HFF-Myc (cell line): ENCODE measurements at regions not wholly inside any gene's neighbourhood (a gene's known extent, or its start where the extent isn't known, plus 50 kb on each side); places are given as distances from the start of the nearest gene placed in this dataset.
"Not testable (repeated sequence)": the region's sequence is repeated elsewhere in the genome, so short reads cannot be mapped to it uniquely, and the experiment has no call there.

Source experiments
- DNase-seq: peaks from one replicate; pipeline ENCODE4 v3.0.0-alpha.2; 2011; ENCODE audit warnings: low read depth; ENCODE audit errors: extremely low read depth
- H3K4me3 ChIP-seq: replicated peaks from 2 replicates; pipeline ENCODE4 v1.5.1; 2011; ENCODE audit warnings: low read depth, mild to moderate bottlenecking, control low read depth, low read length
- TF ChIP-seq, protein P1 (sequence below): IDR thresholded peaks from 2 replicates; pipeline ENCODE4 v1.5.1; 2012; ENCODE audit warnings: mild to moderate bottlenecking, low read depth, low read length, control low read depth; ENCODE audit errors: missing control alignments

- no peak overlapping the region for H3K4me3 ChIP-seq
- TF ChIP-seq, protein P1, sequence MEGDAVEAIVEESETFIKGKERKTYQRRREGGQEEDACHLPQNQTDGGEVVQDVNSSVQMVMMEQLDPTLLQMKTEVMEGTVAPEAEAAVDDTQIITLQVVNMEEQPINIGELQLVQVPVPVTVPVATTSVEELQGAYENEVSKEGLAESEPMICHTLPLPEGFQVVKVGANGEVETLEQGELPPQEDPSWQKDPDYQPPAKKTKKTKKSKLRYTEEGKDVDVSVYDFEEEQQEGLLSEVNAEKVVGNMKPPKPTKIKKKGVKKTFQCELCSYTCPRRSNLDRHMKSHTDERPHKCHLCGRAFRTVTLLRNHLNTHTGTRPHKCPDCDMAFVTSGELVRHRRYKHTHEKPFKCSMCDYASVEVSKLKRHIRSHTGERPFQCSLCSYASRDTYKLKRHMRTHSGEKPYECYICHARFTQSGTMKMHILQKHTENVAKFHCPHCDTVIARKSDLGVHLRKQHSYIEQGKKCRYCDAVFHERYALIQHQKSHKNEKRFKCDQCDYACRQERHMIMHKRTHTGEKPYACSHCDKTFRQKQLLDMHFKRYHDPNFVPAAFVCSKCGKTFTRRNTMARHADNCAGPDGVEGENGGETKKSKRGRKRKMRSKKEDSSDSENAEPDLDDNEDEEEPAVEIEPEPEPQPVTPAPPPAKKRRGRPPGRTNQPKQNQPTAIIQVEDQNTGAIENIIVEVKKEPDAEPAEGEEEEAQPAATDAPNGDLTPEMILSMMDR: no peak
- DNase-seq: no peak
Measured at GRCh38 chr9:104313396-104314110, 190.5 kb upstream of the OR13F1 start.

DNA sequence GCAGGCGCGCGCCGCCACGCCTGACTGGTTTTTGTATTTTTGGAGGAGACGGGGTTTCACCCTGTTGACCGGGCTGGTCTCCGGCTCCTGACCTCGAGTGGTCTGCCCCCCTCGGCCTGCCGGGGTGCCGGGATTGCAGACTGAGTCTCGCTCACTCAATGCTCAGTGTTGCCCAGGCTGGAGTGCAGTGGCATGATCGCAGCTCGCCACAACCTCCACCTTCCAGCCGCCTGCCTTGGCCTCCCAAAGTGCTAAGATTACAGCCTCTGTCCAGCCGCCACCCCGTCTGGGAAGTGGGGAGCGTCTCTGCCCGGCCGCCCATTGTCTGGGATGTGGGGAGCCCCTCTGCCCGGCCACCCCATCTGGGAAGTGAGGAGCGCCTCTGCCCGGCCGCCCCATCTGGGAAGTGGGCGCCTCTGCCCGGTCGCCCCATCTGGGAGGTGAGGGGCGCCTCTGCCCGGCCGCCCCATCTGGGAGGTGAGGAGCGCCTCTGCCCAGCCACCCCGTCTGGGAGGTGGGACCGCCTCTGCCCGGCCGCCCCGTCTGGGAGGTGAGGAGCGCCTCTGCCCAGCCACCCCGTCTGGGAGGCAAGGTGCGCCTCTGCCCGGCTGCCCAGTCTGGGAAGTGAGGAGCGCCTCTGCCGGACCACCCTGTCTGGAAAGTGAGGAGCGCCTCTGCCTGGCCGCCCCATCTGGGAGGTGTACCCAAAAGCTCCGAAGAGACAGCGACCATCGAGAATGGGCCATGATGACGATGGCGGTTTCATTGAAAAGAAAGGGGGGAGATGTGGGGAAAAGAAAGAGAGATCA, 187.7 kb upstream of the OR13F1 start:
- DNase-seq, H3K4me3 ChIP-seq: not testable (repeated sequence)

DNA sequence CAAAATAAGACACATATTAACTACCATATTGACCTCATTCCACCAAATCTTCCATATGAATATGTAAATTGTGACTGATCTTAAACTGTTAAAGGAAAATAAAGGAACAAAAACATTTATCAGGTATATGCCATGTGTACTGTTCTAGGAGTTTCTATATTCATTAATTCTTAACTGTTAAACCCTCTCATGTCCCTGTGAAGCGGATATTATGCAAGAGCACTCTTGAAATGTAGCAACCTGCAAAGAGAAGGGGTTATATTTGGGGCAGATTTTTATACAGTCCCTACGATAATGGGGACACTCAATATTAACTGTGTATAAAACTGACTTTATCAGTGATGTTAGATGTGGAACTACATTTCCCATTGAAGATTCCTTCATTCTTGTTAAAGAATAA, 184.9 kb upstream of the OR13F1 start:
- H3K4me3 ChIP-seq: no peak overlapping the region
- TF ChIP-seq, protein P1: no peak
- DNase-seq: no peak

- TF ChIP-seq, protein P1: no peak
- DNase-seq: no peak
- no peak overlapping the region for H3K4me3 ChIP-seq
Measured at GRCh38 chr9:104319685-104320084, 184.4 kb upstream of the OR13F1 start.

GRCh38 chr9:104322596-104322995, 181.5 kb upstream of the OR13F1 start:
- no peak overlapping the region for H3K4me3 ChIP-seq
- TF ChIP-seq, protein P1: no peak
- DNase-seq: no peak

DNA sequence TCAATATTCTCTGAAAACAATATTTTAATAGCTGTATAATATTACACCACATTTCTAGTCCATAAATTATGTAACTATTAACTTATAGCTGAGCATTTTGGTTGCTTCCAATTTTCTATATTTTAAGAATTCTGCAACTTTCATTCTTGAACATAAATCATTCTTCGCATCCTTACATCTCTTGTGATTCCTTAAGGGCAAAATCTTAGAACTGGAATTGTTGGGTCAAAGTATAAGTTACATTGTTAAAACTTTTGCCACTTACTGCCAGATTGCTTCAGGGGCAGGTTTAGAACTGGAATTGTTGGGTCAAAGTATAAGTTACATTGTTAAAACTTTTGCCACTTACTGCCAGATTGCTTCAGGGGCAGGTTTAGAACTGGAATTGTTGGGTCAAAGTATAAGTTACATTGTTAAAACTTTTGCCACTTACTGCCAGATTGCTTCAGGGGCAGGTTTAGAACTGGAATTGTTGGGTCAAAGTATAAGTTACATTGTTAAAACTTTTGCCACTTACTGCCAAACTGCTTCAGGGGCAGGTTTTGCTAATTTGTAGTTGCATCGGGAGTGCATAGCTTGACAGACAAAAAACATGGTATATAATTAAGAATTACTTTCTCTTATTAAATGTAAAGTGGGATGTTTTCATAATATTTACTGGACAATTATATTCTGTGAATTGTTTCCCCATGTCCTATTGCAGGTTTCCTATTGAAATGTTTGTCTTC, 179.9 kb upstream of the OR13F1 start:
- not testable (repeated sequence) for H3K4me3 ChIP-seq

DNA sequence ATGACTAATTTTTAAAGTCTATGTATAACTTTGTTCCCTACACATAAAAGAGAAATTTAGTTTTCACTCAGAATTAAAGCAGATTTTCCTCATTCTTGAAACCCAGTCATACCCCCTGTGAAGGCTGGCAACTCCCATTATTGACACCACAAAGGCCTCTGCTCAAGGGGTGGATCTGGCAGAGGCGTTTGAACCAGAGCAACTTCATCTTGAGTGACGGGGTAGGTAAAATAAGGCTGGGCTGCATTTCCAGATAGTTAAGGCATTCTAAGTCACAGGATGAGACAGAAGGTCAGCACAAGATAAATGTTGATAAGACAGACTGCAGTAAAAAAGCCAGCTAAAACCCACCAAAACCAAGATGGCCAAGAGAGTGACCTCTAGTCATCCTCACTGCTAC, 177.2 kb upstream of the OR13F1 start:
- TF ChIP-seq, protein P1: no peak
- DNase-seq: no peak
- no peak overlapping the region for H3K4me3 ChIP-seq

More for the DNA sequence above, 179.9 kb upstream of the OR13F1 start:
- not testable (repeated sequence) for DNase-seq
